Fibroblast of gingiva (primary cell): ENCODE measurements at regions not wholly inside any gene's neighbourhood (a gene's known extent, or its start where the extent isn't known, plus 50 kb on each side); places are given as distances from the start of the nearest gene placed in this dataset.
A peak's percentile ranks its signal among the peaks of the same experiment; 100 is the strongest.

ENCODE experiments used
- DNase-seq: peaks from one replicate; pipeline ENCODE4 v3.0.0-alpha.2; 2011; ENCODE audit warnings: low read depth

DNA sequence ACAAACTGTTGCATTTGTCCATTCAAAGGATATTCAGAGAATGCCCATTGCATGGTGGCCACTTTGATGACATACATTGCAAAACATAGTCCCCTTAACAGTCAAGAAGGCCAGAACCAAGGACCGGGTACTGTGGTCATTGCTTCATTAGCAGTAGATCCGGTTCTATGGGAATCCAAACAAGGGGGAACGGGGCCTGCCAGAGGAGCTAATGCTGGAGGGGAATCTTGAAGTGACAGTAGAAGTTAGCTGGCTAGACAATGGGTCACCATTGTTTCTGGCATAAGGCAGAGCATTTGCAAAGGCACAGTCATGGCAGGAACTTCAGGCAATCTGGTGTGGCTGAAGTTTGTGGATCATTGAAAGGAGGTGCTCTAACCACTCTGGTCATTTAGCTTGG is 279.7 kb downstream of the SS18 start:
- DNase-seq: no peak

DNA sequence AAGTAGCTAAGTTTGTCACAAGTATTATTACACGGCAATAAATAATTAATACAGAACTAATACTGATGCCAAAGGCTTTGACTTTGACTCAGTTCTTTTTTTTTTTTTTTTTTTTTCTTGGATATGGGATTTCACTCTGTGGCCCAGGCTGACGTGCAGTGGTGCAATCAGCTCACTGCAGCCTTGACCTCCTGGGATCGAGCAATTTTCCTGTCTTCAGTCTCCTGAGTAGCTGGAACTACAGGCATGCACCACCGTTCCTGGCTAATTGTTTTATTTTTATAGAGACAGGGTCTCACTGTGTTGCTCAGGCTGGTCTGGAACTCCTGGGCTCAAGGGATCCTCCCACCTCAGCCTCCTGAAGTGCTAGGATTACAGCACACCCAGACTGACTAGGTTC is 284.5 kb downstream of the SS18 start:
- peak; percentile 40 for DNase-seq

DNA sequence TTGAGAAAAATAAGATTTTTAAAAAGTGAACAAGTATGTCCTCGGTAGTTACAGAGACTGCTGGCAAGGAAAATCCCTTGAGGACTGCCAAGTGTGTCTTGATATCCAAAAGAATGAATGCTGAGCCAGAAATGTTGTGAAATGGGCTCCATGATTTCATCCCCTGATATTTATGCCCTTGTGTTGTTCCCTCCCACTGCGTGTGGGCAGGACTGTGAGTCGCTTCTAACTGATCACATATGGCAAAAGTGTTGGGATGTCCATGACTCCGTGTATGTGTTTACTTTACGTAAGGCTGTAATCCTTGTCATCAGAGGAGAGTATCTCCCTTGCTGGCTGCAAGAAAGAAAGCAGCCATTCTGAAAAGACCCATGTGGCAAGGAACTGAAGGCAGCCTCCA is 285.1 kb downstream of the SS18 start:
- DNase-seq: peak; percentile 99

DNA sequence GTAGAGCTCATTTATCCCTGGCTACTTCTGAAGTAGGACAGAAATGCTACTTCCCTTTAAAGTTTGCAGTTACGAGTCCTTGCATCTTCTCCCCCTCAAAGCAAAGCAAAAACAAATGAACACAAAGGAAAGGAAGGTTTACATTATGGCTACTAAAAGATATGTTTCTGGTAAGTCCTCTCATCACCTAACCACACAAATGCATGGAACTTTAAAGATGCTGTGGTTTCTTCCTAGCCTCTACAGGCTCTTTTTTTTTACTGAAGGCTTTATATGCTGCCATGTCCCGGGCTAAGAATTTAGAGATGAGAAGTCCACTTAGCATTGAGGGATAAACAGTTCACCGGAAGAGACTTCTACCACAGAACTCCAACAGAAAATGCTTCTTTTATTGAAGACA is 291.2 kb downstream of the SS18 start:
- no peak for DNase-seq

DNA sequence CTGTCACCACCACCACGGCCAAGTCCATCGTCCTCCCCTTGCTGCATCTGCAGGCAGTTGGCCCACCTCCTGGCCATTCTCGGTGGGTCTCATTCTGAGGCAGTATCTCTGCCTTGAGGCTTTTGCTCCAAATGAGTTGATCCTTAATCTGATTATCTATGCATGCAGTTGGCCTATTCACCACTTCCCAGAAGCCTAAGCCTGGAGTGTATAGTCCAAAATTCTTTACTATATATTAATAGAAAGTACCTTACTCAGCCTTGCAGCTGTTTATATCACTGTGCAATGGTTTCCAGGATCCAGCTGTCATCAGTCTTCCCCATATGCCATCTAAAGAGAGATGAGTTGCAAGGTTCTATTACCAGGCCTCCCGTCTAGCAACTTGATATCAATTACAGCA is 292.4 kb downstream of the SS18 start:
- DNase-seq: no peak

DNA sequence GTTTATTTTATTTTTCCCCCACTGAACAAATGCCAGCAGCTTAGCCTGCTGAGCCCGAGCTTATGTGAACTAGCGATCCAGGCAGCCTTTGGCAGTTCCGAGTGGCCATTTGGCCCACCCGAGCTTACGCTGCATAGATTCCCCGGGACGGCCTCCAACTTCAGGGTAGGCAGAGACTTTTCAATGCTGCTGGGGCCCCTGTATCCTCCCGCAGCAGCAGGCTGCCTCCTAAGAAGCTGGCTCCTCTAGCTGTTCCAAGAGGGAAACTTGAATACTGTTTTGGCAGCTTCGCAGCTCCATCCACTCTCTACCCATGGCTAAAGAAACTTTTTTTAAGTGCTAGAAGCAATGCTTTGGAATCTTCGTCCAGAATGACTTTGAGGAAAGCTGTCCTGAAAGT is 295.2 kb downstream of the SS18 start:
- no peak for DNase-seq

DNA sequence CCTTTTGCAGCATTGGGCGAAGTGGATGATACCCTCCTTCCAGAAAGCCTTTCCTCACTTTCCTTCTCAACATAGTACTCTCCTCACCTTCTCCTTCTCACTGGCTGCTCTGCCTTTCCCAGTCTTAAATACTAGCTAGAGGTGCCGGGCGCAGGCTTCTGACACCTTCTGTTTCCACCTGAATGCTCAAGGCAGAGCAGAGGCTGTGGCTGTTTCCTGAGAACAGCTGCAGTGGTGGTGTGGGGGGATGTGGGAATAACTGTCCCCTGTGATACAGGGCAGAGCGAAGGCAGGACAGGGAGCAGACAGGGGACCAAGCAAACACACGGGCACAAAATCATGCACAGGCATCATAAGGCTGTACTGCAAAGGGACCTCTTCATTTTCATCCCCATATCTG is 303.1 kb downstream of the SS18 start:
- no peak for DNase-seq

DNA sequence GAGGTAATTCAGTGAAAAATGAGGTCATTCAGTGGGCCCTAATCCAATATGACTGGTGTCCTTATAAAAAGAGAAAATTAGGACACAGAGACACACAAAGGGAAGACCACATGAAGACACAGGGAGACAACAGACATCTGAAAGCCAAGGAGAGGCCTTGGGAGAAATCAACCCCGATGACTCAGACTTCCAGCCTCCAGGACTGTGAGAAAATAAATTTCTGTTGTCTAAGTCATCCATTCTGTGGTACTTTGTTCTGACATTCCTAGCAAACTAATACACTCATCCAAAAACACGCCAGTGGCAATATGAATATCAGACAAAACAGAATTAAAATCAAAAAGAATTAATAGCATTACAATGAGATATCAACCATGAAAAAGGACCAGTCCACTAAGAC is 303.7 kb downstream of the SS18 start:
- DNase-seq: peak; percentile 69

DNA sequence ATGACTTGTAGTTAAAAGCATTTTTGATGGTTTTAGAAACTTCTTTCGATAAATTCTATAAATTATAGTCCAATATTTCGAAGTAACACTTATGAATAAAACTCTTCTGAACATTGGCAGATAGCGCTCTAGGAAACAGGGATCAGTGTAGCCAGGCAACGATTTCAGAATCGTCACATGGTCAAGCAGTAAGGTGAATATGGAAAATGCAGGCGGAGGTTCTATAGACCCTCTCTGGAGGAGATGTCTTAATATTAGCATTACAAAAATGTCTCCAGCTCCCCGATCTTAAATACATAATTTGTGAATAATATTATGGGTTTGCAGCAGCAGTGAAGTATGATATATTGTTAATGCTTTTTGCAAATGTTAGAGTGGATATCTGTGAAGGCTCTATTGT is 310.3 kb downstream of the SS18 start:
- no peak for DNase-seq

DNA sequence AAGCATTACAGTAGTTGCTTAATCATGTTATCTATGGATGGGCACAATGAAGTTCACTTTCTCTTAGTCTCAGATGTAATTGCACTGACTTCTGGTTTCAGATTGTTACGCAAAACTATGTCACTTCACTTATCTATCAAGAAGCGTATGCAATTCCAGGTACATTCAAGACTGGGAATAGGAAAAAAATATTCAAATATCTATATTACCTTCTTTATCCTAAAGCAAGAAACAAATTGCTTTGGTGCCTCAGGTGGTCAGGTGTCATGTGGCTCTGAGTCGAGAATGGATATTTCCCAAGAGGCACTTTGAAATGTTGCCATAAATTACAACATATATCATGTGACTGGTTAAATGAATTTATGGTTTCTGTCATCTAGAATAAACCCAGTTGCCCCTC is 318.6 kb downstream of the SS18 start:
- DNase-seq: no peak

DNA sequence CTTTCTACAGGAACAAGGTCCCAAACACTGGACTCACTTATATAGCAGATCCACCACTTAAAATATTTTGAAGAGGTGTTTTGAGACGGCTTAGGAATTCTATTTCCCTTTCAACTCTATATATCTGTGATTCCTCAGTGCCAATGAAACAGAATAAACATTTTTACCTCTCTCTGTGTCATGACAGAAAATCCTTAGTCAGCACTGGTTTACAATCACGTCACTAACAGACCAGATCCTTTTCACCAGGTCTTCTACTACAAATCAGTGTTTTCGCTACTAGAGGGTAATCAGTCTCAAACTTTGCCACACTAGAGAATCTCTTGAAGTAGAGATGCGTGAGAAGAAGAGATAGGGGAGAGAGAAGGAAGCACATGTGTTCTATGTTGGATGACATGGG is 325.6 kb downstream of the SS18 start:
- no peak for DNase-seq

DNA sequence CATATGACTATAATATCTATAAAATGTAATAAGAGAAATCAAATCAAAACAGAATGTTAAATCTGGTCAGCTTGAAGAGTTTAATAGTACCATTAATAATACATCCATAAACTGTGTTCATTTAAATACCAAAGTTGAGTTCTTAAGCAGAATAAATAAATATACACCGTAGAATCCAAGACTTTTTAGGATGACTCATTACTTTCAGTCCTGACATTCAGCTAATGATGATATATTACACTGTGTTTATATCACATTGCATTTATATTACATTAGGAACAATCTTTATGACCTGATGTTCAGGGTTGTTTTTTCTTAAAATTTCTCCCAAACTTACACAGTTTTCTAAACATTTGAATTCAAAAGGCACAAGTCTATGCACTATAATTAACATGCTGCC is 331.3 kb downstream of the SS18 start:
- peak; percentile 46 for DNase-seq

DNA sequence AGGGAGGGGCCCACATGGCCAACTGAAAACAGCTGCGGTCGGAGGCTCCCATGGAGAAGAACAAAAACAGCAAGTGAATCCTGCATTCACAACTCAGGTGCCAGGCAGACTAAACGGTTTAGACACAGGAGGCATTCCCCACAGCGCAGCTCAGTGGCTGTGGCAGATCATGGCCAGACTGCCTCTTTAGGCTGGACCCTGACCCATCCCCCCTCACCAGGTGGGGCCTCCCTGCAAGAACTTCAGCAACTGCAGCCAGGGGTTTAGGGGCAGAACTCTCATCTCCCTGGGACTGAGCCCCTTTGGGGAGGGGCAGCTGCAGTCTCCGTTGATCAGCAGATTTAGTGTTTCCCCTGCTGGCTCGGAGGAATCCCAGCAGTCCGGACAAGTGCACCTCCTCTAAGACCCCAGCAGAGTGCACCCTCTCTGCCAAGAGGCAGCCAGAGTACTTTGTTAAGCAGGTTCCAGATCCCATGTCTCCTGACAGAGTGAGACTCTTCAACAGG is 346.7 kb downstream of the SS18 start:
- DNase-seq: no peak

DNA sequence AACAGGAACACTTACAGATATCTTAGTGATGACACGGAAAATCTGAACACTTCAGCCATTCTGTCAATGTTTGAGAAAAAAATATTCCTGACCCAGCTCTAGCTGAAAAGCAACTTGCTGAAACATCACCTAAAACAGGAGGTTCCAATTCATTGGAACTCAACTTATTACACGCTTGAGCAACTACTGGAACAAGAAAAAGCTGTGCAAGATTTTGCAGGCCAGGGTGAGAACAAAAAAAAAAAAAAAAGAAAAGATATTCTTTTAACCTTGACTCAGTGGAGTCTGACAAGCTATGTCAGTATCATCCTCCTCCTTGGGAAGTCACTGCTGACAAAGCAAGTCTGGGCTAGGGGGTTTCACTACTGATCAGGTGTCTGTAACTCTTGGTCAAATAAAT is 351.0 kb downstream of the SS18 start:
- no peak for DNase-seq

DNA sequence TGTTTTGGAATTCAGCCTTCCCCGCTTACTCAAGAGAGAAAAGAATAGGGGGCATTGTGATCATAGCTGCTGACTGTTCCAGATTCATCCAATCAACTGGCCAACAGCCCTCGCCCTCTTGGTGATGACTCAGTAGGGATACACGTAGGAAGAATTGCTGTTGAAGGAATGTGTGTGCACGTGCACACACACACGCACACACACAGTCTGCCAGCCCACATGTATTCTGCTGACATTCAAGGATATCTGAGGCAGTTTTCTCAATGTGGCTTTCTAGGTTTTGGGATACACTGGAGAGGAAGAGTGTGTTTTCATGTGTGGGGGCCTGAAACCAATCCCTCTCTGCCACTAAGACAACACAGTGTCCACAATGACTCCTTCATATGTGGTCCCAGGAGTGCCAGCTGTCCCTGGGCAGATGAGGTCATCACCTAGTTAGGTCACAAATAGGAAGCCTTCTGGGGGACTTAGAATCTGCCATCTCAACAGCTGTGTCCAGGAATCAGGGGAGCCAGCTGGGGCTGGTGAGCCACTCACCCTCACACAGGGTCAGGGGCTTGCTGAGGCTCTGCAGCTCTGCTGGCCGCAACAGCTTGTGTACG is 352.6 kb downstream of the SS18 start:
- DNase-seq: peak; percentile 82

DNA sequence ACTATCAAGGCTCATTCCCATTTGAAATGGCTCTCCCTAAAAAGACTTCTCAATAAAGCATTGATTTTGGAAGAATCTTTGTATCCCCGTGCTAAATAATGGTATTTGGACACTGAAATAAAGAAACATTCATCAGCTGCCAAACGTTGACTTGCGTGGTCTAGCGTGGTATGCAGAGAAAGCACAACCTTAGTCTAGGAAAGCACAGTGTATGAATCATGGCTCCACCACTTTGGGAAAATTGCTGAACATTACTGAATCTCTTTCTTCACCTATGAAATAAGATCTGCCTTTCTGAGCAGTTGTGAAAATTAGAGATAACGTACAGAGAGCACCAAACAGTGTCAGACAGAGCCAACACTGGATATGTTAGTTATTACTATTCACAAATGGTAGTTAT is 353.9 kb downstream of the SS18 start:
- DNase-seq: no peak

DNA sequence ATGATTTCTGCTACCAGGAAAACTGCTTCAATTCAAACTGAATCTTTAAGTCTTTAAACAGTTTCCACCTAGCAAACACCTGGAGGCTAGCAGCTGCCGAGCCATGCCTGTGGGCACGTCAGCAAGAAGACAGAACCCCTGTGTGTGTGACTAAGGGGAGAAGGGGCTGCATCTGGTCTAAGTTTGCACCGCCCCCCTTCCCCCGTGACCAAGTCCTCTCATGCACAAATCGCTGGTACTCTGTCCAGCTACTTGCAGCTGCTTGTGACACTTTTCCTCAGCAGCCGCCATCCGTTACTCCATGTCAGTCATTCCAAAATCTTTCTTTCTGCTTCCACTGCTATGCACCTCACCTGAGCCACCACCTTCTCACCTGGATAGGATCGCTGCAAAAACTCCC is 355.0 kb downstream of the SS18 start:
- no peak for DNase-seq

DNA sequence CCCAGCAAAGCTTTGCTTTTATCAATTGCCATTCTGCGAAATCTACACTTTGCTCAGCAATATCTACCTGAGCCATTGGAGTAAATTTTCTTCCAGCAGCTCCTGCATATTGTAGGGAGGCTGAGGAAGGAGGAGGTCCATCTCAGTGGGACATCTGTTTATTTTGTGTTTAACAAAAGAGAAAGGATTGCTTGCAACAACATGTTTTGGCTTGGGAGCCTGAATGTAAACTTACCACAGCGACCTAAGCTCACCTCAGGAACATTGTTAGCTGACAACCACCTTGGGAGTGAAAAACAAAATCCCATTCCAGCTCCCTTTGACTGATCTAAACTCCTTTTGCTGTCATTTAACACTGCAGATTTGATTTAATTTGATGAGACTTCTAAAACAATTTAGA is 356.1 kb downstream of the SS18 start:
- no peak for DNase-seq

DNA sequence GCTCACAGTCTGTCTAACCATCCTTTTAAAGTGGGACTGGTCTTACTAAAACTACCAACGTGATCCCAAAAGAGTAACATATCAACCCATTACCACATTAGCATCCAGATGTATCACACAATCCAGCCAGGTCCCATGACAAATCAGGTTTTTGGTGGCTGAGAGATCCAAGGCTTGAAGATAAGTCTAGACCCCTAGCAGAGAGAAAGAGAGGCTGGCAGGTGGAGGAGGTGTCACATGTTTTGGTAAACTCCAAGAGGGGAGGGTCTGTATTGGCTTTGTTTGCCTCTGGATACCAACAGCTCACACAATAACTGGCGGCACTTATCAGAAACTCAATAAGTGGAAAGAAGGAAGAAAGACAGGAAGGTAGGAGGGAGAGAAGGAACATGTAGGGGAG is 357.6 kb downstream of the SS18 start:
- no peak for DNase-seq

DNA sequence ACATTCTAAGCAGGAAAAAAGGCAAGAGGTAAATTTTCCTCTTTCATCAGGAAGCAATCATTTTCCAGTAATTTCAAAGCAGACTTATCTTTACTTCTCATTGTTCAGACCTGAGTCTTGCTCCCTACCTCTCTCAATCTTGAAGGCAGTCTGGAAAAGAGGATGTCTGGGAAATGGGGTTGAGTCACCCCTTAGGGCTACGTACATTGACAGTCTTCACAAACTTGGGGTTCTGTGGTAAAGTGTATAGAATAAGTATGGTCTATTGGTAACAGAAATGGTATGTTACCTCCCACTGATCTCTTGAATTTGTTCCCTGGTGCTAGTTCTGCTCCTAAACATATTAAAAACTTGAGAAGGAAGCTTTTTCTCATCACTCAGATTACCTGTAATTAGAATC is 361.3 kb downstream of the SS18 start:
- no peak for DNase-seq

DNA sequence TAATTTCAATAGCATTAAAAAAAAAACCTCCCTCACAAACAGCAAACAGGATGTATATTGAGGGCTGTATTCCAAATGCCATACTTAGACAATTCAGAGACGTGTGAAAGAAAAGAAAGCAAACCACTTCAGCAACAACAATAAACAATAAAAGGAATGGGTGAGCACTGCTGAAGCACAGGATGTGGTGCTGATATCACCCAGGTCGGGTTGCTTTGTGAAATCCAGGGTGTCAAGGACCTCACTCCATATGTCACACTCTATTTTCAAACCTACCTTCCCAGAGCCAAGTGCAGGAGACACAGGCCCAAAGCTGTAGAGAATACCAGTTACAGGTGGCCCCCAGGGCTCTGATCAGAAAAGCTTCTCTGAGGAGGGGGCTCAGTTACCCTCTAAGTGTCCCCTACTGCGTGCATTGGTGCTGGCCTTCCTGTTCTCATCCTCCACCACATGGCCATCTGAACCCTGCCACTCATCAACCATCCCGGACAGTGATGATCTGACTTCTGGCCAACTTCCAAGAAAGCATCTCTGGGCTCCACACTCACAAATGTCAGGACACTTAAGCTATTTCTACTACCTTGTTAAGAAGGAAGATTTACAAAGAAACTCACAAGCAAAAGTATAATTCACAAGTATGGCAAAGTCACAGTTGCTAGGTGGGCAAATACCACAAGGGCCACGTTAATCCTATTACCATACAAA is 363.0 kb downstream of the SS18 start:
- DNase-seq: no peak

DNA sequence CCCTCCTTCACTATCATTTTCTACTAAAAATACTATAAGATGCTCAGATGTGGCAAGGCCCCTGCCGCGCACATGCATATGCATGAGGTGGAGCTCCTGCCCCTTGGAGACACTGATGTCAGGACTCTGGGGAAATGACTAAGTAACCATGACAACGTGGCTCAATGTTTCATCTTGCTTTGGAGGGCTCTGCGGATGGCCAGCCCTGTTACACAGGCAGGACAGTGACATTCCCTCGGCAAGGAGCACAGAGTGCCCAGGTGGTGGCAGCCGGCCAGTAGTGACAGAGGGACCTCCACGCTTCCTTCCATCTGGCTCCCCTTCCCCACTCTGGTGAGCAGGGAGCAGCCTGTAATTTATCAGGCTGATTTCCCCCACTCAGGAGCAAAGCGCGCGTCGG is 364.1 kb downstream of the SS18 start:
- DNase-seq: peak; percentile 28

DNA sequence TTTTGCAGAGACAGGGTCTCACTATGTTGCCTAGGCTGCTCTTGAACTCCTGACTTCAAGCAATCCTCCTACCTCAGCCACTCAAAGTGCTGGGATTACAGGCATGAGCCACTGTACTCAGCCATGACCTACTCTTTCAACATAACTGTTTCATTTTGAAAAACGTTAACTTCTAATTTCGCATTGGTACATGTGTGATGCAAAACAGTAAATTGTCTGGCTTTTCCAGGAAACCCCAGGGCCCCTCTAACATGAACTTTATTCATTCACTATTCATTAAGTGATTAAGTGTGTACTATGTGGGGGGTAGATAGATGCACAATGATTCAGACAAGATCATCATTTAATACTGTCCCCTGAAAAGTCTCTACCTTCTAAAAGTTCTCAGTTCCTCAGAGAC is 364.9 kb downstream of the SS18 start:
- no peak for DNase-seq

DNA sequence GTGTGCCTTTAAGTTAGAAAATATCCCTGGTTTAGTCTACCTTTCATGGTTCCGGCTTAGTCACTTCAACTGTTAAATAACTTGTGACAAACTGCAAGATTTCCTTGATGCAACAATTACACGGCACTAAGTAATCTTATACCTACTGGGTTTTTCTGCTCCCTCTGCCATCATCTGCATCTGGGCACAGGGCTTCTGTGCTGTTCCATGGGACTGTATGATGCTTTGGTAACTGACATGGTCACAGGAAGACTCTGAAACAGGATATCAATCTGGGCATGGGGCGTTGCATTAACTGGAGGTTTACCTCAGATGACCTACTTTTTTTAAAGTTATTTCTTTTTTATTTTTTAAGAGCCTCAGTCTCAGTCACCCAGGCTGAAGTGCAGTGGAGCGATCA is 365.4 kb downstream of the SS18 start:
- DNase-seq: no peak
